GM12872 (cell line): ENCODE measurements at regions not wholly inside any gene's neighbourhood (a gene's known extent, or its start where the extent isn't known, plus 50 kb on each side); places are given as distances from the start of the nearest gene placed in this dataset.

Experiments
- CTCF ChIP-seq: IDR thresholded peaks from 3 replicates; pipeline ENCODE4 v1.5.1; 2011; ENCODE audit warnings: low read depth, mild to moderate bottlenecking, low read length, moderate library complexity; ENCODE audit not compliant: insufficient read depth

- no peak for TF ChIP-seq CTCF
Measured at GRCh38 chr17:14797021-14797420, 468.1 kb downstream of the PMP22 start.

- TF ChIP-seq CTCF, result no peak
Measured at GRCh38 chr17:14794961-14795360, 470.2 kb downstream of the PMP22 start.

GRCh38 chr17:14793237-14793636 lies 471.9 kb downstream of the PMP22 start:
- TF ChIP-seq CTCF, result no peak

- no peak for TF ChIP-seq CTCF
Measured at GRCh38 chr17:14792746-14793145, 472.4 kb downstream of the PMP22 start.

GRCh38 chr17:14791221-14791620 lies 473.9 kb downstream of the PMP22 start:
- no peak for TF ChIP-seq CTCF

- TF ChIP-seq CTCF, result no peak
Measured at GRCh38 chr17:14790521-14790920, 474.6 kb downstream of the PMP22 start.

GRCh38 chr17:14784997-14785696 lies 480.0 kb downstream of the PMP22 start:
- TF ChIP-seq CTCF, result no peak
